NT2/D1 (cell line): ENCODE measurements at regions not wholly inside any gene's neighbourhood (a gene's known extent, or its start where the extent isn't known, plus 50 kb on each side); places are given as distances from the start of the nearest gene placed in this dataset.

Source experiments
- DNase-seq: peaks from one replicate; pipeline ENCODE4 v3.0.0-alpha.2; 2011; ENCODE audit warnings: low read depth, low spot score
- H3K27me3 ChIP-seq: 2 replicates; pipeline ENCODE4 v1.6.0; 2011; ENCODE audit warnings: mild to moderate bottlenecking; ENCODE audit not compliant: insufficient read length, insufficient read depth
- H3K36me3 ChIP-seq: 2 replicates; pipeline ENCODE4 v1.6.1; 2011; ENCODE audit warnings: mild to moderate bottlenecking, low read length, mixed read lengths; ENCODE audit not compliant: insufficient read depth, insufficient read length
- H3K4me1 ChIP-seq: 2 replicates; pipeline ENCODE4 v1.5.1; 2011; ENCODE audit not compliant: insufficient read depth, insufficient read length
- H3K4me3 ChIP-seq: 2 replicates; pipeline ENCODE4 v1.5.1; 2011; ENCODE audit warnings: low read depth; ENCODE audit not compliant: insufficient read length
- H3K9ac ChIP-seq: 2 replicates; pipeline ENCODE4 v1.6.0; 2011; ENCODE audit warnings: low read depth; ENCODE audit not compliant: insufficient read length
- H3K9me3 ChIP-seq: 2 replicates; pipeline ENCODE4 v1.5.1; 2011; ENCODE audit warnings: mild to moderate bottlenecking, low read length; ENCODE audit not compliant: insufficient read depth
- SUZ12 ChIP-seq: IDR thresholded peaks from 2 replicates; pipeline ENCODE4 v1.6.1; 2011; ENCODE audit not compliant: insufficient read length, insufficient read depth; ENCODE audit errors: extremely low read depth
- YY1 ChIP-seq: IDR thresholded peaks from 2 replicates; pipeline ENCODE4 v1.6.1; 2011; ENCODE audit not compliant: insufficient read length, insufficient read depth
- ZNF274 ChIP-seq: IDR thresholded peaks from 2 replicates; pipeline ENCODE4 v1.6.1; 2011; ENCODE audit warnings: mild to moderate bottlenecking, low read depth, low read length

- TF ChIP-seq SUZ12 (no peak), ZNF274 (no peak)
- Histone ChIP-seq H3K4me3 (no peak overlapping the region), H3K36me3 (no peaks in the 10 kb centered on the region), H3K9ac (no peak overlapping the region), H3K4me1 (no peaks in the 10 kb centered on the region), H3K27me3 (no peaks in the 10 kb centered on the region), H3K9me3 (peaks cover 6% of the 10 kb centered on the region; the same call in 1 of the 2 replicates)
- no peak for DNase-seq
These were observed 312.1 kb upstream of the MAN1A1 start for GRCh38 chr6:119661628-119662027.

- TF ChIP-seq ZNF274 (no peak), YY1 (no peak), SUZ12 (no peak)
- Histone ChIP-seq H3K27me3 (no peaks in the 10 kb centered on the region), H3K9me3 (peaks cover 6% of the 10 kb centered on the region; the same call in 1 of the 2 replicates), H3K4me3 (no peak overlapping the region), H3K9ac (no peak overlapping the region), H3K36me3 (no peaks in the 10 kb centered on the region), H3K4me1 (no peaks in the 10 kb centered on the region)
- DNase-seq: no peak
These were observed 311.5 kb upstream of the MAN1A1 start for GRCh38 chr6:119661078-119661477.

DNA sequence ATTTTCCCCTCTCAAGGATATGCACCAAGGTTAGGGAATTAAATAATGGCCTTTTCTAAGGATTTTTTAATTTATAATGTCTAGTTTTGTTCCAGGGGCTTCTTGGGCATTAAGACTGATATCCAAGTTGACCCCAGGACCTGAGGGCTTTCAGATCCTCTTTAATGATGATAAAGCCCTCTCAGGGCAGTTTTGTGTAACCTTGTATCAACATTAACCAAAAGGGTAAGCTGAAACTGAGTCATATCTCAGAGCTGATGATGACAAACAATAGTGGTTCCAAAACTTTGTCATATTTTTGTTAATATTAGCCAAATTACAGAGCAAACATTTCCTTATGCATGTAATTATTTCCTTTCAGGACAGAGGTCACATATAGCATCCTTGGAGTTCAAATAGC, 309.4 kb upstream of the MAN1A1 start:
- Histone ChIP-seq H3K36me3 (no peaks in the 10 kb centered on the region), H3K27me3 (no peaks in the 10 kb centered on the region), H3K4me1 (no peaks in the 10 kb centered on the region), H3K4me3 (no peak overlapping the region), H3K9ac (no peak overlapping the region), H3K9me3 (no peaks in the 10 kb centered on the region)
- no peak for DNase-seq
- no peak for TF ChIP-seq ZNF274
- no peak for TF ChIP-seq SUZ12
- TF ChIP-seq YY1: no peak

DNA sequence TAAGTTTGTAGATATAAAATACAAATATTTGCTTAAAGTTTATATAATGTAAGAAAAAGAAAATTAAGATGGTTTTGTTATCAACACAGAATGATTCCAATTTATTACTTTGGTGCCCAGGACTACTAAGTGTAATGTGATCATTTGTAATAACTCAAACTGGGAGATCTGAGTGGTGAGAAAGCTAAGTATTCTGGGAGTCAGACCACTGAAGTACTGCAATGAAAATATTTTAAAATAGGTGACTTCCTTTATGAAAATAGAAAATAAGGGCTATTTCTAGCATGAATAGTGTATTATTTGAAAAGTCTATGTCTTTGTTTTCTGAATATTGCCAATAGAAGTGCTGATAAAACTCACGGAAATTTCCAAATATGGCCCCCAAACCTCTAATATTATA, 305.6 kb upstream of the MAN1A1 start:
- Histone ChIP-seq H3K4me3 (no peak overlapping the region), H3K9me3 (no peaks in the 10 kb centered on the region)
- TF ChIP-seq ZNF274 (no peak), SUZ12 (no peak), YY1 (no peak)

GRCh38 chr6:119653329-119653728, 303.8 kb upstream of the MAN1A1 start:
- no peak for DNase-seq
- H3K36me3 ChIP-seq: no peaks in the 10 kb centered on the region
- no peaks in the 10 kb centered on the region for H3K27me3 ChIP-seq
- no peak overlapping the region for H3K4me3 ChIP-seq
- no peak overlapping the region for H3K9ac ChIP-seq
- H3K9me3 ChIP-seq: no peaks in the 10 kb centered on the region
- no peaks in the 10 kb centered on the region for H3K4me1 ChIP-seq
- TF ChIP-seq SUZ12: no peak
- TF ChIP-seq YY1: no peak
- TF ChIP-seq ZNF274: no peak

More for the DNA sequence above, 305.6 kb upstream of the MAN1A1 start:
- Histone ChIP-seq H3K27me3 (no peaks in the 10 kb centered on the region), H3K36me3 (no peaks in the 10 kb centered on the region), H3K4me1 (no peaks in the 10 kb centered on the region), H3K9ac (no peak overlapping the region)
- no peak for DNase-seq

GRCh38 chr6:119649531-119649930, 300.0 kb upstream of the MAN1A1 start:
- H3K9ac ChIP-seq: no peak overlapping the region
- TF ChIP-seq SUZ12 (no peak), ZNF274 (no peak), YY1 (no peak)
- DNase-seq: no peak
- no peaks in the 10 kb centered on the region for H3K4me1 ChIP-seq
- H3K27me3 ChIP-seq: no peaks in the 10 kb centered on the region
- no peaks in the 10 kb centered on the region for H3K36me3 ChIP-seq
- H3K9me3 ChIP-seq: no peaks in the 10 kb centered on the region
- no peak overlapping the region for H3K4me3 ChIP-seq

- no peaks in the 10 kb centered on the region for H3K36me3 ChIP-seq
- H3K27me3 ChIP-seq: no peaks in the 10 kb centered on the region
- no peak for DNase-seq
- H3K4me3 ChIP-seq: no peak overlapping the region
- H3K4me1 ChIP-seq: no peaks in the 10 kb centered on the region
- TF ChIP-seq SUZ12: no peak
- TF ChIP-seq ZNF274: no peak
- no peak for TF ChIP-seq YY1
- no peak overlapping the region for H3K9ac ChIP-seq
- H3K9me3 ChIP-seq: no peaks in the 10 kb centered on the region
These were observed 297.7 kb upstream of the MAN1A1 start for GRCh38 chr6:119647309-119647708.

GRCh38 chr6:119643876-119644275, 294.3 kb upstream of the MAN1A1 start:
- Histone ChIP-seq H3K9me3 (no peaks in the 10 kb centered on the region), H3K9ac (no peak overlapping the region), H3K36me3 (no peaks in the 10 kb centered on the region), H3K4me3 (no peak overlapping the region), H3K27me3 (no peaks in the 10 kb centered on the region), H3K4me1 (no peaks in the 10 kb centered on the region)
- TF ChIP-seq YY1: no peak
- DNase-seq: no peak
